Prostate gland (tissue), 2 donors: ENCODE measurements at regions not wholly inside any gene's neighbourhood (a gene's known extent, or its start where the extent isn't known, plus 50 kb on each side); places are given as distances from the start of the nearest gene placed in this dataset.

Experiments
- CTCF ChIP-seq, 4 experiments: fragments of 200-600 bp in 2 of 4; fragments of 450-650 bp in 2 of 4; sonication (generic) in 2 of 4; IDR thresholded peaks; 1 replicate in 3 of 4; 2 replicates in 1 of 4; pipeline ENCODE4 v1.5.1; 2016 to 2019; ENCODE audit warnings: antibody characterized with exemption in 4 of 4, mild to moderate bottlenecking in 2 of 4, moderate library complexity in 2 of 4
- POLR2AphosphoS5 ChIP-seq: sonication (generic); formaldehyde crosslinking; IDR thresholded peaks from one replicate; pipeline ENCODE4 v1.6.1; 2017; ENCODE audit warnings: antibody characterized with exemption

- TF ChIP-seq POLR2AphosphoS5 (no peak), CTCF (IDR thresholded peaks at IDR 0.05) (no peak)
Observed at GRCh38 chr2:18998491-18998890, 359.9 kb downstream of the OSR1 start.
